ENCODE measurements at regions not wholly inside any gene's neighbourhood (a gene's known extent, or its start where the extent isn't known, plus 50 kb on each side); places are given as distances from the start of the nearest gene placed in this dataset.

DNA sequence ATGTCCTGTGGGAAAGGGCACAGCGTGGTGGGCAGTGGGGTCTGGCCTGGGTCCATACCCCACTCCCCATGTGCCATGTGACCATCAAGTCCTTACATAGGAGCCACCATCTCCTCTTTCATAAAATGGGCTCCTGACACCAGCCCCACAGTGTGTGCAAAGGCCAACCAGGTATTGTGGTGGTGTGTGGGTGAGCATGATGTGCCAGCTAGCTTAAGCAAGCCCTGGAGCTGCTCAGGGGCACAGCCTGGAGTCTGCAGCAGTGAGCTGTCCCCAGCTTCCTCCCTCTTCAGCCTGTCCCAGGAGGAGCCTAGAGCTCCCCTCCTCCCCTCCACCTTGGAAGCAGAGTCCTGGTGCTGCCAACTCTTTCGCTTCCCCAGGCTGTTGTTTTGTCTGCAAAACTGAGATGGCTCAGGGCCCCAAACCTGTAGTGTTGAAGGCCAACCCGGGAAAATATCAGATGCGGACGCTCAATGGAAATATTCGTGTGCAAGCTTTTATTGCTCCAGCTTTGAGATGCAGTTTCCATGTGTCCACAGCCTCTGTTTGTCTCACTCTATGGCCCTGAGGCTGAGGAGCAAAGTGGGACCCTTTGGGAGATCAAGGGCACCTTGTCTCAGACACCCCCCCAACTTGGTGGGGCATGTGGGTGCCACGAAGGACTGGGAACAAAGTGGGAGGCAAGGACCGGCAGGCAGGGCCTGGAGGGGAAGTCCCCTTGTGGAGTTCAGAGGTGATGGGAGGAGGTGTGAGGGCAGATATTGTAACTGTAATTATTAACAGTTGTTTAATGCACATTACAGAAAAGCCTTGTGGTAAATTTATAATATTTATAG, 92.6 kb downstream of the CTTN start:
- no peaks in the 10 kb centered on the region for H3K4me1 ChIP-seq (ENCODE audit: insufficient read depth, low read length)
- H4K20me1 ChIP-seq (ENCODE audit: insufficient read depth, low read length): no peaks in the 10 kb centered on the region
- H3K9me3 ChIP-seq (ENCODE audit: insufficient read depth, low read depth, low read length): peaks cover 10% of the 10 kb centered on the region
- no peak for TF ChIP-seq EZH2 (IDR thresholded peaks at IDR 0.05; ENCODE audit: insufficient read depth, low read length)
- TF ChIP-seq, protein P1, sequence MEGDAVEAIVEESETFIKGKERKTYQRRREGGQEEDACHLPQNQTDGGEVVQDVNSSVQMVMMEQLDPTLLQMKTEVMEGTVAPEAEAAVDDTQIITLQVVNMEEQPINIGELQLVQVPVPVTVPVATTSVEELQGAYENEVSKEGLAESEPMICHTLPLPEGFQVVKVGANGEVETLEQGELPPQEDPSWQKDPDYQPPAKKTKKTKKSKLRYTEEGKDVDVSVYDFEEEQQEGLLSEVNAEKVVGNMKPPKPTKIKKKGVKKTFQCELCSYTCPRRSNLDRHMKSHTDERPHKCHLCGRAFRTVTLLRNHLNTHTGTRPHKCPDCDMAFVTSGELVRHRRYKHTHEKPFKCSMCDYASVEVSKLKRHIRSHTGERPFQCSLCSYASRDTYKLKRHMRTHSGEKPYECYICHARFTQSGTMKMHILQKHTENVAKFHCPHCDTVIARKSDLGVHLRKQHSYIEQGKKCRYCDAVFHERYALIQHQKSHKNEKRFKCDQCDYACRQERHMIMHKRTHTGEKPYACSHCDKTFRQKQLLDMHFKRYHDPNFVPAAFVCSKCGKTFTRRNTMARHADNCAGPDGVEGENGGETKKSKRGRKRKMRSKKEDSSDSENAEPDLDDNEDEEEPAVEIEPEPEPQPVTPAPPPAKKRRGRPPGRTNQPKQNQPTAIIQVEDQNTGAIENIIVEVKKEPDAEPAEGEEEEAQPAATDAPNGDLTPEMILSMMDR (IDR thresholded peaks at IDR 0.05; ENCODE audit: insufficient read depth, low read depth, low read length): no peak
- no peaks in the 10 kb centered on the region for H3K4me1 Mint-ChIP-seq (ENCODE audit: low read depth, unreplicated experiment)
- peaks cover 11% of the 10 kb centered on the region for H3K36me3 Mint-ChIP-seq (ENCODE audit: low read depth, unreplicated experiment)
- H3K4me3 Mint-ChIP-seq (ENCODE audit: unreplicated experiment): no peak overlapping the region
- H3K27me3 Mint-ChIP-seq (ENCODE audit: low read depth, unreplicated experiment): peaks cover 23% of the 10 kb centered on the region
- no peak overlapping the region for H3K9ac ChIP-seq (ENCODE audit: low read length)
- H3K36me3 ChIP-seq (ENCODE audit: insufficient read depth, low read length): no peaks in the 10 kb centered on the region
- FAIRE-seq: no peak
- no peak overlapping the region for H3K27ac Mint-ChIP-seq (ENCODE audit: unreplicated experiment)
- no peak overlapping the region for H2AFZ ChIP-seq (ENCODE audit: low read depth, low read length)
- no peak overlapping the region for H3K27ac ChIP-seq (ENCODE audit: low read depth, low read length)
- peaks cover 22% of the 10 kb centered on the region for H3K9me3 Mint-ChIP-seq (ENCODE audit: unreplicated experiment)
- no peaks in the 10 kb centered on the region for H3K79me2 ChIP-seq (ENCODE audit: insufficient read depth, low read length)
- no peak for DNase-seq (ENCODE audit: low read depth)
- no peaks in the 10 kb centered on the region for H3K27me3 ChIP-seq (ENCODE audit: insufficient read depth, low read length)
- H3K4me3 ChIP-seq (ENCODE audit: insufficient read depth, low read depth, low read length): no peak overlapping the region
- H3K4me2 ChIP-seq (ENCODE audit: low read length): no peak overlapping the region

DNA sequence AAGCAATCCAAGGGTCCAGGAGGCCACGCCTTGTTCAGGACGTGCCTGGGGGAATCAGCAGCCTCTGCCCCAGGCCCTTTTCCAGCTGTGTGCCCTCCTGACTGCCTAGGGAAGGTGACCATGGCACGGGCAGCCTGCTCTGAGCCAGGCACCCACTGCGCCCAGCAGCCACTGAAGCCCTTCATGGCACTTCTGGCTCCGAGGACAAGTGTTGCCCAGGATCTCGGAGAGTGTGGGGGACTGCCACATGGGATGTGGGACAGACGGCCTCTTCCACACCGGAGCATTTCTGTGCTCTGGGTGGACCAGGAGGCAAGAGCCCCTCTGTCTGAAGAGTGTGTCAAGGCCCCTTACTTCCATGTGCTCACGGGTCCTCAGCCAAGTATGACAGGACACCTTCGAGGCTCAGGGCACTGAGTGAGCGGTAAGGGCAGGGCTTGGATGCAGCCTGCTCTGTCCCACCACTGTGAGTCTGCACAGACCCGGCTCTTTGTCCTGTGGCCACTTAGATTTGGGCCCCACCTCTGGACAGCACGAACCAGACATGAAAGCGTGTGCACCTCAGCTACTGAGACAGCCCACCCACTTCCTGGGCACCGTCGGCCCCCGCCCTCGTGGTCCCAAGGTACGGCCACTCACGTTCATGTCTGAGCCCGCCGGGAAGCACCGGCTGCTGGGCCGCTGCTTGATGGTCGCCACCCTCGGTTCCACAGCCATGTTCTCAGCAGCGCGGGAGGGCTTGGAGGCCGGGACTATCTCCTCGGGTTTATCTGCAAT, 93.6 kb downstream of the CTTN start:
- Mint-ChIP-seq H3K27ac (ENCODE audit: unreplicated experiment) (no peak overlapping the region), H3K36me3 (ENCODE audit: low read depth, unreplicated experiment) (peaks cover 9% of the 10 kb centered on the region), H3K4me1 (ENCODE audit: low read depth, unreplicated experiment) (no peaks in the 10 kb centered on the region), H3K4me3 (ENCODE audit: unreplicated experiment) (no peak overlapping the region), H3K27me3 (ENCODE audit: low read depth, unreplicated experiment) (peaks cover 20% of the 10 kb centered on the region), H3K9me3 (ENCODE audit: unreplicated experiment) (peaks cover 22% of the 10 kb centered on the region)
- Histone ChIP-seq H2AFZ (ENCODE audit: low read depth, low read length) (no peak overlapping the region), H4K20me1 (ENCODE audit: insufficient read depth, low read length) (no peaks in the 10 kb centered on the region), H3K9me3 (ENCODE audit: insufficient read depth, low read depth, low read length) (peaks cover 10% of the 10 kb centered on the region), H3K27ac (ENCODE audit: low read depth, low read length) (no peak overlapping the region), H3K9ac (ENCODE audit: low read length) (no peak overlapping the region), H3K36me3 (ENCODE audit: insufficient read depth, low read length) (no peaks in the 10 kb centered on the region), H3K4me3 (ENCODE audit: insufficient read depth, low read depth, low read length) (no peak overlapping the region), H3K4me1 (ENCODE audit: insufficient read depth, low read length) (no peaks in the 10 kb centered on the region), H3K27me3 (ENCODE audit: insufficient read depth, low read length) (no peaks in the 10 kb centered on the region), H3K79me2 (ENCODE audit: insufficient read depth, low read length) (no peaks in the 10 kb centered on the region), H3K4me2 (ENCODE audit: low read length) (no peak overlapping the region)
- FAIRE-seq (no peak), DNase-seq (ENCODE audit: low read depth) (no peak)
- TF ChIP-seq EZH2 (IDR thresholded peaks at IDR 0.05; ENCODE audit: insufficient read depth, low read length): no peak
- TF ChIP-seq, protein P1 (IDR thresholded peaks at IDR 0.05; ENCODE audit: insufficient read depth, low read depth, low read length): no peak
